PC-9 (cell line): ENCODE measurements at regions not wholly inside any gene's neighbourhood (a gene's known extent, or its start where the extent isn't known, plus 50 kb on each side); places are given as distances from the start of the nearest gene placed in this dataset.

Experiments used
- BruUV-seq: library from RNA; stranded (reverse); fragments of 400-500 nt; replicated peaks from 2 replicates; lab custom pipeline; 2021; lab: Mats Ljungman, UMichigan
- CTCF ChIA-PET: fragments of 300-600 bp; sonication (Branson Sonifier 250); formaldehyde crosslinking; loops from one replicate; lab custom pipeline; 2022; ENCODE audit warnings: antibody characterized with exemption; lab: Charles Lee
- POLR2A ChIA-PET: fragments of 300-600 bp; sonication (Branson Sonifier 250); formaldehyde crosslinking; loops from one replicate; lab custom pipeline; 2022; ENCODE audit warnings: antibody characterized with exemption; ENCODE audit not compliant: unreplicated experiment; lab: Charles Lee
- DNase-seq, 2 experiments: peaks; one replicate each; pipeline versions ENCODE4 v3.0.0 to v3.0.0-alpha.2; 2015 to 2022; ENCODE audit warnings: mixed read lengths in 1 of 2
- H2AFZ ChIP-seq: fragments of 200-600 bp; sonication (generic); 2 replicates; pipeline ENCODE4 v1.8.1; 2017; ENCODE audit warnings: antibody characterized with exemption
- H3F3A ChIP-seq: fragments of 200-600 bp; sonication (generic); 2 replicates; pipeline ENCODE4 v1.8.1; 2017; ENCODE audit warnings: antibody characterized with exemption, mild to moderate bottlenecking, low read depth; ENCODE audit not compliant: insufficient read depth
- H3K27ac ChIP-seq: fragments of 200-600 bp; sonication (generic); 2 replicates; pipeline ENCODE4 v1.6.1; 2016; ENCODE audit warnings: mixed run types
- H3K27me3 ChIP-seq: fragments of 200-600 bp; sonication (generic); 2 replicates; pipeline ENCODE4 v1.6.1; 2016; ENCODE audit warnings: low read depth, mixed run types; ENCODE audit not compliant: insufficient read depth
- H3K36me3 ChIP-seq: fragments of 200-600 bp; sonication (generic); 2 replicates; pipeline ENCODE4 v1.6.1; 2016; ENCODE audit warnings: low read depth, mixed run types
- H3K4me1 ChIP-seq: fragments of 200-600 bp; sonication (generic); replicated peaks from 2 replicates; pipeline ENCODE4 v1.6.1; 2016; ENCODE audit warnings: mixed run types; ENCODE audit not compliant: insufficient read depth
- H3K4me2 ChIP-seq: fragments of 200-600 bp; sonication (generic); 2 replicates; pipeline ENCODE4 v1.6.1; 2017; ENCODE audit warnings: mixed run types
- H3K4me3 ChIP-seq: fragments of 200-600 bp; sonication (generic); 2 replicates; pipeline ENCODE4 v1.6.1; 2016; ENCODE audit warnings: mixed run types
- H3K79me2 ChIP-seq: fragments of 200-600 bp; sonication (generic); 2 replicates; pipeline ENCODE4 v1.6.1; 2017; ENCODE audit warnings: low read depth, mixed run types
- H3K9me2 ChIP-seq: fragments of 200-600 bp; sonication (generic); 2 replicates; pipeline ENCODE4 v1.8.1; 2017; ENCODE audit warnings: mild to moderate bottlenecking; ENCODE audit not compliant: insufficient read depth
- H3K9me3 ChIP-seq: fragments of 200-600 bp; sonication (generic); 2 replicates; pipeline ENCODE4 v1.8.1; 2016; ENCODE audit warnings: low read depth; ENCODE audit not compliant: insufficient read depth
- H4K20me1 ChIP-seq: fragments of 200-600 bp; sonication (generic); 2 replicates; pipeline ENCODE4 v1.8.1; 2017; ENCODE audit not compliant: insufficient read depth
- CTCF ChIP-seq: fragments of 200-600 bp; sonication (generic); conservative IDR thresholded peaks from 2 replicates; pipeline ENCODE4 v1.6.1; 2017; ENCODE audit warnings: mixed run types, antibody characterized with exemption, mild to moderate bottlenecking, moderate library complexity
- EZH2 ChIP-seq: fragments of 200-600 bp; sonication (generic); IDR thresholded peaks from 2 replicates; pipeline ENCODE4 v1.8.0; 2017; ENCODE audit warnings: antibody characterized with exemption, low read depth
- intact Hi-C: fragments of 100-400 bp; cut with micrococcal nuclease; formaldehyde crosslinking; loops from one replicate; pipeline ENCODE4 v1.10.0; 2022; ENCODE audit not compliant: unreplicated experiment

GRCh38 chr2:173834141-173834540 lies 131.0 kb downstream of the SP3 start:
- CTCF ChIA-PET, result interaction anchor here (0.6 kb wide), 1 partner anchor 24 kb away, joined by 3 read pairs; no protein-coding TSS in a partner anchor
- intact Hi-C loops, result no loop called here
- Histone ChIP-seq H3K36me3 (no peaks in the 10 kb centered on the region), H3K27ac (no peak overlapping the region), H3K4me1 (no peaks in the 10 kb centered on the region), H3K27me3 (peaks cover 44% of the 10 kb centered on the region), H3F3A (no peaks in the 10 kb centered on the region), H3K9me3 (no peaks in the 10 kb centered on the region), H3K79me2 (no peaks in the 10 kb centered on the region), H3K9me2 (no peaks in the 10 kb centered on the region), H3K4me3 (no peak overlapping the region), H3K4me2 (no peak overlapping the region), H2AFZ (no peak overlapping the region), H4K20me1 (no peaks in the 10 kb centered on the region)
- no peak for DNase-seq
- no TSS peak for BruUV-seq
- TF ChIP-seq CTCF (no peak), EZH2 (no peak)
- POLR2A ChIA-PET, result interaction anchor here (0.5 kb wide), 1 partner anchor 73 kb away, joined by 3 read pairs; no protein-coding TSS in a partner anchor

- CTCF ChIA-PET, result no interaction called here
Measured at GRCh38 chr2:173835726-173836125, 129.4 kb downstream of the SP3 start.

GRCh38 chr2:173841110-173841509 lies 124.1 kb downstream of the SP3 start:
- no peaks in the 10 kb centered on the region for H3K79me2 ChIP-seq
- no peaks in the 10 kb centered on the region for H4K20me1 ChIP-seq
- no peaks in the 10 kb centered on the region for H3F3A ChIP-seq
- DNase-seq, result no peak
- no peaks in the 10 kb centered on the region for H3K9me3 ChIP-seq
- ChIA-PET POLR2A (no interaction called here), CTCF (no interaction called here)
- no peak overlapping the region for H3K4me3 ChIP-seq
- no peaks in the 10 kb centered on the region for H3K4me1 ChIP-seq
- H3K27me3 ChIP-seq, result peaks cover 36% of the 10 kb centered on the region
- no peaks in the 10 kb centered on the region for H3K36me3 ChIP-seq
- TF ChIP-seq CTCF (no peak), EZH2 (no peak)
- H3K9me2 ChIP-seq, result no peaks in the 10 kb centered on the region
- intact Hi-C loops, result no loop called here
- no peak overlapping the region for H2AFZ ChIP-seq
- H3K4me2 ChIP-seq, result no peak overlapping the region
- no peak overlapping the region for H3K27ac ChIP-seq
- no TSS peak for BruUV-seq

More at GRCh38 chr2:173835726-173836125, 129.4 kb downstream of the SP3 start:
- intact Hi-C loops, result no loop called here
- Histone ChIP-seq H3F3A (no peaks in the 10 kb centered on the region), H3K27me3 (peaks cover 34% of the 10 kb centered on the region), H4K20me1 (no peaks in the 10 kb centered on the region), H3K4me1 (no peaks in the 10 kb centered on the region), H3K4me2 (no peak overlapping the region), H3K4me3 (no peak overlapping the region), H3K9me3 (no peaks in the 10 kb centered on the region), H3K36me3 (no peaks in the 10 kb centered on the region), H2AFZ (no peak overlapping the region), H3K9me2 (no peaks in the 10 kb centered on the region), H3K27ac (no peak overlapping the region), H3K79me2 (no peaks in the 10 kb centered on the region)
- POLR2A ChIA-PET, result no interaction called here
- DNase-seq, result no peak
- no TSS peak for BruUV-seq
- no peak for TF ChIP-seq EZH2
- TF ChIP-seq CTCF, result no peak
